ENCODE measurements at regions not wholly inside any gene's neighbourhood (a gene's known extent, or its start where the extent isn't known, plus 50 kb on each side); places are given as distances from the start of the nearest gene placed in this dataset.

DNA sequence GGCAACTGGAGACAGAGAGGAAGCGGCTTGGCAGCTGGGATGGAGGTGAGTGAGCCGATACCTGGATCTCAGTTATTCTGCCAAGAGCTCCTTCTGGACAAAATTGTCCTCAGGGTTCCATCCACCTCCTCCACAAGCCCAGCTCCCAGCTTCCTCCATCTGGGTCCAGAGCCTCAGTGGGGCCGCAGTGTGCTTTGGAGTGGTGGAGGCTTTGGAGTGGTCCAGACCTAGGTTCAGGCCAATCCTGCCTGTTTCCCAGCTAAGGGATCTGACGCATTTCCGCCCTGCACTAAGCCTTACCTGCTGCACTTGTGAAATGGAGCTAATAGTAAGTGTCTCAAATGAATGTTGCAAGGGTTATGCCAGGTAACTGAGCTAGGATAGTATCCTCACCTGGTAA is 355.7 kb upstream of the SHH start:
- Histone ChIP-seq H3K79me2 (ENCODE audit: control insufficient read depth, insufficient read depth, low read length) (no peaks in the 10 kb centered on the region), H3K36me3 (replicated peaks in 1 of 2; ENCODE audit: control extremely low read depth in 1 of 2, control insufficient read depth in 1 of 2, extremely low read depth in 1 of 2, insufficient read depth in 2 of 2, low read length in 1 of 2) (no peaks in the 10 kb centered on the region), H3K9me3 (ENCODE audit: control extremely low read depth in 1 of 3, control insufficient read depth in 2 of 3, insufficient read depth in 1 of 3, low read length in 2 of 3) (peaks cover 0 to 3% (median 0%) of the 10 kb centered on the region in 3 donors), H3K27me3 (replicated peaks in 1 of 4; ENCODE audit: control extremely low read depth in 1 of 4, control insufficient read depth in 3 of 4, insufficient read depth in 4 of 4, low read length in 3 of 4) (peaks cover 0 to 3% (median 0%) of the 10 kb centered on the region in 4 experiments), H4K20me1 (ENCODE audit: control insufficient read depth, insufficient read depth, low read length, poor library complexity, severe bottlenecking) (no peaks in the 10 kb centered on the region), H3K4me1 (ENCODE audit: control insufficient read depth in 2 of 2, insufficient read depth in 2 of 2, low read length in 2 of 2) (no peaks in the 10 kb centered on the region), H3K27ac (ENCODE audit: low read length in 2 of 2) (no peak overlapping the region), H2AFZ (ENCODE audit: insufficient read depth, low read depth, low read length, poor library complexity, severe bottlenecking) (no peak overlapping the region), H3K4me2 (replicated peaks; ENCODE audit: low read depth, low read length, poor library complexity, severe bottlenecking) (no peak overlapping the region), H3K4me3 (ENCODE audit: control extremely low read depth in 1 of 5, extremely low read depth in 1 of 5, insufficient read depth in 1 of 5, low read depth in 2 of 5, low read length in 4 of 5) (no peak overlapping the region), H3K9ac (ENCODE audit: low read length) (no peak overlapping the region)
- CTCF ChIA-PET = no interaction called here
- intact Hi-C loops (cut with micrococcal nuclease) = no loop called here
- TF ChIP-seq, protein P1, sequence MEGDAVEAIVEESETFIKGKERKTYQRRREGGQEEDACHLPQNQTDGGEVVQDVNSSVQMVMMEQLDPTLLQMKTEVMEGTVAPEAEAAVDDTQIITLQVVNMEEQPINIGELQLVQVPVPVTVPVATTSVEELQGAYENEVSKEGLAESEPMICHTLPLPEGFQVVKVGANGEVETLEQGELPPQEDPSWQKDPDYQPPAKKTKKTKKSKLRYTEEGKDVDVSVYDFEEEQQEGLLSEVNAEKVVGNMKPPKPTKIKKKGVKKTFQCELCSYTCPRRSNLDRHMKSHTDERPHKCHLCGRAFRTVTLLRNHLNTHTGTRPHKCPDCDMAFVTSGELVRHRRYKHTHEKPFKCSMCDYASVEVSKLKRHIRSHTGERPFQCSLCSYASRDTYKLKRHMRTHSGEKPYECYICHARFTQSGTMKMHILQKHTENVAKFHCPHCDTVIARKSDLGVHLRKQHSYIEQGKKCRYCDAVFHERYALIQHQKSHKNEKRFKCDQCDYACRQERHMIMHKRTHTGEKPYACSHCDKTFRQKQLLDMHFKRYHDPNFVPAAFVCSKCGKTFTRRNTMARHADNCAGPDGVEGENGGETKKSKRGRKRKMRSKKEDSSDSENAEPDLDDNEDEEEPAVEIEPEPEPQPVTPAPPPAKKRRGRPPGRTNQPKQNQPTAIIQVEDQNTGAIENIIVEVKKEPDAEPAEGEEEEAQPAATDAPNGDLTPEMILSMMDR (IDR thresholded peaks at IDR 0.05) = no peak
- TF ChIP-seq EZH2 (IDR thresholded peaks at IDR 0.05; ENCODE audit: borderline replicate concordance, insufficient read depth, low read depth, low read length, poor library complexity, severe bottlenecking) = no peak
- no peaks in the 10 kb centered on the region for H3K9me3 Mint-ChIP-seq (ENCODE audit: insufficient read depth)
- no peak overlapping the region for H3K27ac Mint-ChIP-seq
- no peaks in the 10 kb centered on the region for H3K4me1 Mint-ChIP-seq
- ATAC-seq (ENCODE audit: low read depth) = no peak
- H3K4me3 Mint-ChIP-seq = no peak overlapping the region
- WGBS (ENCODE audit: insufficient coverage) = 91% methylated on average over 3 of the region's 5 CpGs
- H3K27me3 Mint-ChIP-seq = no peaks in the 10 kb centered on the region
- POLR2A ChIA-PET = no interaction called here
- no peak for DNase-seq

DNA sequence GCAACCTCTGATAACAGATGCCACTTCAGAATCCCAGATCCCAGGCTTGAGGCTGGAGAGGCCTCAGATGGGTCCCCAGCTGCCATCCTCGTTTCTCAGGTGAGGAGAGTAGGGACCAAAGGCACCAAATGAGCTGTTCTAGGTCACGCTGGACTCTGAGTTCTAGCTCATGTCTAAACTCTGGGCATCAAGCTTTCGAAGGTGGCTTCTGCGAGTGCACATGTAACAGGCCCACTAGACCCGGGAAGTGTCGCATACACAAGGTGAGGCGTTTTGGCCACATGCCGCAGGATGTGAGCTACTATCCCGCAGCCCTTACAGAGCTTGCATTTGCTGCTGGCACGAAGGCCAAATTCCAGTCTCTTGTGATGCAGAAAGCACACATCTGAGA is 355.1 kb upstream of the SHH start:
- H3K9me3 ChIP-seq (ENCODE audit: control extremely low read depth in 1 of 3, control insufficient read depth in 2 of 3, insufficient read depth in 1 of 3, low read length in 2 of 3) = peaks cover 0 to 6% (median 0%) of the 10 kb centered on the region in 3 donors
- POLR2A ChIA-PET = no interaction called here
- Mint-ChIP-seq H3K27me3 (no peaks in the 10 kb centered on the region), H3K4me3 (no peak overlapping the region), H3K27ac (no peak overlapping the region), H3K4me1 (no peaks in the 10 kb centered on the region), H3K9me3 (ENCODE audit: insufficient read depth) (no peaks in the 10 kb centered on the region)
- no peak overlapping the region for H3K4me3 ChIP-seq (ENCODE audit: control extremely low read depth in 1 of 5, extremely low read depth in 1 of 5, insufficient read depth in 1 of 5, low read depth in 2 of 5, low read length in 4 of 5)
- no peak overlapping the region for H3K27ac ChIP-seq (ENCODE audit: low read length in 2 of 2)
- no peak overlapping the region for H2AFZ ChIP-seq (ENCODE audit: insufficient read depth, low read depth, low read length, poor library complexity, severe bottlenecking)
- TF ChIP-seq, protein P1 (IDR thresholded peaks at IDR 0.05) = no peak
- no peak for TF ChIP-seq EZH2 (IDR thresholded peaks at IDR 0.05; ENCODE audit: borderline replicate concordance, insufficient read depth, low read depth, low read length, poor library complexity, severe bottlenecking)
- 85% methylated on average over 10 of the region's 10 CpGs for WGBS (ENCODE audit: insufficient coverage)
- no peaks in the 10 kb centered on the region for H3K79me2 ChIP-seq (ENCODE audit: control insufficient read depth, insufficient read depth, low read length)
- H3K4me1 ChIP-seq (ENCODE audit: control insufficient read depth in 2 of 2, insufficient read depth in 2 of 2, low read length in 2 of 2) = no peaks in the 10 kb centered on the region
- no peak overlapping the region for H3K4me2 ChIP-seq (replicated peaks; ENCODE audit: low read depth, low read length, poor library complexity, severe bottlenecking)
- H3K9ac ChIP-seq (ENCODE audit: low read length) = no peak overlapping the region
- DNase-seq (no peak), ATAC-seq (ENCODE audit: low read depth) (no peak)
- intact Hi-C loops (cut with micrococcal nuclease) = no loop called here
- H4K20me1 ChIP-seq (ENCODE audit: control insufficient read depth, insufficient read depth, low read length, poor library complexity, severe bottlenecking) = no peaks in the 10 kb centered on the region
- CTCF ChIA-PET = no interaction called here
- no peaks in the 10 kb centered on the region for H3K36me3 ChIP-seq (replicated peaks in 1 of 2; ENCODE audit: control extremely low read depth in 1 of 2, control insufficient read depth in 1 of 2, extremely low read depth in 1 of 2, insufficient read depth in 2 of 2, low read length in 1 of 2)
- H3K27me3 ChIP-seq (replicated peaks in 1 of 4; ENCODE audit: control extremely low read depth in 1 of 4, control insufficient read depth in 3 of 4, insufficient read depth in 4 of 4, low read length in 3 of 4) = peaks cover 0 to 3% (median 0%) of the 10 kb centered on the region in 4 experiments

Data from B cell (primary cell).